HG02571 (cell line): ENCODE measurements at regions not wholly inside any gene's neighbourhood (a gene's known extent, or its start where the extent isn't known, plus 50 kb on each side); places are given as distances from the start of the nearest gene placed in this dataset.
"Not testable (repeated sequence)": the region's sequence is repeated elsewhere in the genome, so short reads cannot be mapped to it uniquely, and the experiment has no call there.

Experiments used
- ATAC-seq: cut with Tn5 transposase; IDR thresholded peaks from one replicate; pipeline ENCODE4 v1.9.1; 2021; ENCODE audit warnings: mild to moderate bottlenecking, moderate library complexity; ENCODE audit not compliant: unreplicated experiment

- ATAC-seq, result no peak
Observed at GRCh38 chr14:46147452-46147851, 504.1 kb downstream of the RPL10L start.

DNA sequence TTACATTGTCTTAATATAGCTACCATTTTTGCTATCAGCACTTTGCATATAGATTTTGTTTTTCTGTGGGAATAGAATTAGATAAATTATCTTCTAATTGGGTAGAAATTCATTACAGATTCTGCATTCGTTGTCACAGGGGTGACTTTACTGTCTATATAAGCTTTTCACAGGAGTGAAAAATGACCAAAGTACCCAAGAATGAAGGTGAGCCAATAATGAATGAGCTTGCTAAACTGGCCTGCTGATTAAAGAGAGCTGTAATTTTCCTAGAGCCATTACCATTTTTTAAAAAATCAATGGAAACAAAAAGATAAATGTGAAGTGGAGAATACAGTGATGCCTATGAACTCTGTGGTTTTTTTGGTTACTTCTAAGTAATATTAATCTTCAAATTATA lies 504.6 kb downstream of the RPL10L start:
- no peak for ATAC-seq

GRCh38 chr14:46140445-46140844 lies 511.1 kb downstream of the RPL10L start:
- ATAC-seq, result no peak

GRCh38 chr14:46139649-46140048 lies 511.9 kb downstream of the RPL10L start:
- ATAC-seq, result no peak

DNA sequence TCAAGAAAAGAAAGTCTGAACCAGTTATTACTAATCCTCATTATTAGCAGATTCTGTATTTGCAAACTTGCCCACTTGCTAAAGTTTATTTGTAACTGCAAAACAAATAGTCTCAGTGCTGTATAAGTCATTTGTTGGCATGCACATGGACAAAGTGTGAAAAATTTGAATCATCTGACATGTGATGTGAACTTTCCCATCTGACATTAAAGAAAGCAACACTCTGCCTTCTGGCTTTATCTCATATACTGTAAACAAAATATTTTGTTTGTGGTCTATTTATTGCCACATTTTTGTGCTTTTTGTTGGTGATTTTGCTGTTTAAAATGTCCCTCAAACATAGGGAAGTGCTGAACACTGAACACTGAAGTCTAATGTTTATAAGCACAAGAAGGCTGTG lies 513.8 kb downstream of the RPL10L start:
- no peak for ATAC-seq

- no peak for ATAC-seq
Observed at GRCh38 chr14:46136456-46136855, 515.1 kb downstream of the RPL10L start.

DNA sequence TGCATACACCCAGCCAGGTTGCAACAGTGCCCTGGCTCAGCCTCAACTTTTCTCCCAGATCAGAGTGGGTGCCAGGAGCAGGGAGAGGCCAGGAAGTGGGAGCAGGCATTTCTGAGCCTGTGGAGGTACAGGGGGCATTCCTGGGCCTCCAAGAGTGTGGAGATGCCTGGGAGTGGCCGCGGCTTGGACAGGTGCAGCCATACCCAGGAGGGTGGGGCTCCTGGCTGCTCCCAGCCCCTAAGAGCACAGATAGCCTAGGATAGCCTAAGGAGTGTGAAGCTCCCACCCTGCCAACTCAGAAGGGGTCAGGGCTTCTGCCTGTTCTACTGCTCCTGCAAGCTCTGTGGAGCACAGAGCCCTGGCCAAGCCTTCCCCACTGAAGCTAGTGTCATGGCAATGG lies 543.4 kb downstream of the RPL10L start:
- ATAC-seq, result no peak

DNA sequence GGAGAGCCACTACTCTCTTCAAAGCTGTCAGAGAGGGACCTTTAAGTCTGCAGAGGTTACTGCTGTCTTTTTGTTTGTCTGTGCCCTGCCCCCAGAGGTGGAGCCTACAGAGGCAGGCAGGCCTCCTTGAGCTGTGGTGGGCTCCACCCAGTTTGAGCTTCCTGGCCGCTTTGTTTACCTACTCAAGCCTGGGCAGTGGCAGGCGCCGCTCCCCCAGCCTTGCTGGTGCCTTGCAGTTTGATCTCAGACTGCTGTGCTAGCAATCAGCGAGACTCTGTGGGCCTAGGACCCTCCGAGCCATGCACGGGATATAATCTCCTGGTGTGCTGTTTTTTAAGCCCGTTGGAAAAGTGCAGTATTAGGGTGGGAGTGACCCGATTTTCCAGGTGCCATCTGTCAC lies 550.7 kb downstream of the RPL10L start:
- not testable (repeated sequence) for ATAC-seq

DNA sequence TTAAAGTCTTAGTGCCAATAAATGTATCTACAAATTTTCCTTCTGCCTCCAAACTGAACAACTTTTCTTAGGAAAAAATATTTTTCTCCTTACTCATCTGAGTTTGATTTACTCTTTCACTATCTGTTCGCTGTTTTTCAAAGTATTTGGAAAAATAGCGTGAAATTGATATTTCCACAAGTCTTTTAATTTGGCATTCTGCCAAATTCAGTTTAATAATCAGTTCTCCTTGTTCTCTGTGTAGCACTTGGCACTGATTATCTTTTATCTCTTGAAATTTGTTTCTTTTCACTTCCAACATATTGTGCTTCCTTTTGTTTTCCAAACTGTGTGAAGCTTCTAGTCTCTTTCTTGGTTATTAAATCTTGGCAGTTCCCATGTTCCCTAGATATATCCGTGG lies 559.8 kb downstream of the RPL10L start:
- ATAC-seq, result no peak

DNA sequence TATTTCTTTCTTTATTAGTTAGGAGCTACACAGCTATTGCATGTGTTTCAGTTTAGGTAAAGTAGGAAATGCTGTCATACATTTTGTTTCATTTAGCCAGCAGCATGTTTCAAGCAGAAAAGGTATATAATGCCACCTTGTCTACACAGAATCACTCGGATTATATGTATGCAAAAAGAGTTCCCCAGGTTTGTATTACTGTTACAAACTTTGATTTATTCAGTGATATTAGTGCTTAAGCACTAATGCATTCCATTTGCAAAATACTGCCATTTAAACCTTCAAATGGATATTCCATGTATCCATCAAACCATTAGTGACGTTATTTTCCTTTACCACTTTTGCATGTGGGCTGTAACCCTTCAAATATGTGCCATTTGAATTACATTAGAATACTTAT lies 564.0 kb downstream of the RPL10L start:
- no peak for ATAC-seq

DNA sequence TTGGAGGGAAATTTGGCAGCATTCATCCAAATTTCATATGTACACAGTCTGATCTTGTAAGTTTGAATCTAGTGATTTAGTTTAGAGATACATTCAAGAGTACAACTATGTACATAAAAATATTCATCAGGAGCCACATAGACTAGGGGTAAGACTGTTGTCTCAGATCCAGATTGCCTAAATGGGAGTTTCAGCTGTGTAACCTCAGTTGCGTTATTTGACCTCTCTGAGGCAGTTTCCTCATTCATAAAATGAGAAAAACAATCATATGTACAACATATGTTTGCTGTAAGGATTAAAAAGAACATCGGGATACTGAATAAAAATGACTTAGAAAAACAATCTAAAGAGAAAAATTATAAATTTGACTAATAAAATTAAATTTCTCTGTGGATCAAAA lies 577.5 kb downstream of the RPL10L start:
- ATAC-seq, result no peak

GRCh38 chr14:46063872-46064271 lies 587.7 kb downstream of the RPL10L start:
- no peak for ATAC-seq

GRCh38 chr14:46058964-46059563 lies 592.5 kb downstream of the RPL10L start:
- no peak for ATAC-seq

DNA sequence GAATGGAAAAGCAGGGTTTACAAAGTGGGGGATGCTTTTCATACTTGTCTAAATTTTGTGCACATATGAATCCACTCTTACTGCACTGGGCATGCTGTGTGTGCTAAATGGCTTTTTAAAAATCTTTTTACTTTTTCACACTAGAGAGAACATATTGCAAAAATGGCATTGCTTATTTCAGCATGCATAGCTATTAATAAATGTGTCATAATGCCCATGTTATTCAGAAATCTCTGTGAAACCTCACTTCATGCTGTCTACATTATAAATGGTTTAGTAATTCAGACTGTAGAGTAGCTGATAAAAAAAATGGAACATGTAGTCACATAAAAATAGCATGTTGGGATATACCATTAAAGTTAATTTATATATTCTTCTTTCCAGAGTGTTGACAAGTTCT lies 593.8 kb downstream of the RPL10L start:
- no peak for ATAC-seq

DNA sequence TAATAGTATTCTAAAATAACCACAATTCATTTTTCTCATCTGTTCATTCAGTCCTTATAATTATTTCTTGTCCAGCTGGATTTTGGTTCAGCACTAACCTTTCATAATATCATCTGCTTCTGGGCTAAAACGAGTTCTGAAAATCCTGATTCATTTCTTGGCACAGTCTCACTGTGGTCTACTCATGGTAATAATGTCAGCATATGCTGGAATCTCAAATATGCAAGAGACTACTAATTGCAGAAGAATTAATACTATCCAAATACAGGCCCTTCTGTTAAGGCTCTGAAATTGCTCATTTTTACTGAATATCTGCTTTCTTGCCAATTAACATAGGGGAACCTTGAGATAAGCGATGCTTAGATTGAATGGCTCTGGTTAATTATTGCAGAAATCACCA lies 597.1 kb downstream of the RPL10L start:
- ATAC-seq, result no peak

GRCh38 chr14:46053221-46053620 lies 598.4 kb downstream of the RPL10L start:
- ATAC-seq, result no peak

GRCh38 chr14:46051796-46052195 lies 599.8 kb downstream of the RPL10L start:
- ATAC-seq, result no peak

DNA sequence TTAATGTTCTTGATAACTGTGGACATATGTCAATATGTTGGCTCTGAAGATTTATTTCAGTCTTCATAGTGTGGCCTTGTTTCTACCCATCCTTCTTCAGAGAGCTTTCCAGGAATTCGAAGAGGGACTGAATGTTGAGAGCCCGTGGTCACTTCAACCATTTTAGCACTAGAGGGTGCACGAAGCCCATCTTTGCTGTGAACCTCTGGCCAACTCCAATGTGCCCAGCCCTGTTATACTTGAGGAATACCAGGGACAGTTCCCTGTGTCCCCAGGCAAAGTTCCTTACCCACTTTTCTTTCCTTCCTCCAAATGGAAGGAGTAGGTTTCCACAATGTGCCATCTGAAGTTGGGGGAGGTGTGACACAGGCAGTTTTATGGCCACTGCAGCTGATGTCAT lies 603.5 kb downstream of the RPL10L start:
- ATAC-seq, result no peak

- no peak for ATAC-seq
Observed at GRCh38 chr14:46036099-46036498, 615.5 kb downstream of the RPL10L start.

DNA sequence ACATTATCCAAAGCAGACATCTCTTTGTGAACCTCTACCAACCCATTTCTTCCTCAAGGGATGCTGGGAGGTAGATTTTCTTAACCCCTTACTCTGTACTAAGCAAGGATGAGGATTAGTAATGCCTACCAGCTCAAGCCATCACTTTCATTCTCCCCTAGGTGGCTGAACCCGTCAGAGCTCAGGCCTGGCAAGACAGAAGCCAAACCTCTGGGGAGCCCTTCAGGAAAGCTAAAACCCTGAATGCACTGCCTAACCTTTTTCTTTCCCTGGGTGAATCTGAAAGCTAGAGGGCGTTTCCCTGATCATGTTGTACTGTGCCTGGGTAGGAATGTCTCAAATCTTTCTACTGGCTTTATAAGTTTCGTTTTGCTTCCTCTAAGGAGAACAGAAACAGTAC lies 617.3 kb downstream of the RPL10L start:
- no peak for ATAC-seq

- no peak for ATAC-seq
Observed at GRCh38 chr14:46018846-46019420, 632.6 kb downstream of the RPL10L start.

DNA sequence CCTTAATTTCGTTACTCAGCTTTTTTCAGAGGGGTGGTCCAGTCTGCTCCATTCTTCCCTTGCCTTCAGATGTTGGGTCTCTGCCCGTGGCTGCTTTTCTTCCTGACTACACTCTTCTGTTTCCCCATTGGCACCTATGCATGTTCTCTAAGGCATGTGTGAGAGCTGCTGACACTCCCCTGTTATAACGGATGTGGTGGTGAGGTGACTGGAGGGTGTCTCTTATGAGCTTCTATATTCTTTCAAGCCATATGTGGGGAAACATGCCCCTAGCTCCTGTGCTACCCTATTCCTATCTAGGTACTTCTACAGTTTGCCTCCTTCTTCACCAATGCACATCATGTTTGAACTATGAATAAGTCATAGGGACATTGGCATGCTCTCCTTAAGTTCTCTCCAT lies 643.2 kb downstream of the RPL10L start:
- ATAC-seq, result no peak

DNA sequence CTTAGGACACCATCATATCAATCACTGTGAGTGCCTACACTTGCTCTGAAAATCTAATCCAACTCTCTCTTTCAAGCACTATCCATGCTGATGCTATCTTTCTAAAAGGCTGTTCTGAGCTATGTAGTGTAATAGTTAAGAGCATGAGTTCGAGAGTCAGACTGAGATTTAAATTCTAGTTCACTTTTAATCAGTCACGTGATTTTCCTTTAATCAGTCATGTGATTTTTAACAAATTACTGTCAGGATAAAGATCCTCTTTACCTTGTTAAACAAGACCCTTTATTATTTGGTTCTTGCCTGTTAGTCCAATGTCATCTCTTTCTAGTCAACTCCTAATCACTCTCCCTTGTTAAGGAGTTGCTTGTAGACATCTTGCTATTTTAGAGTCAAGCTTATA lies 653.0 kb downstream of the RPL10L start:
- ATAC-seq, result no peak
